ENCODE measurements at regions not wholly inside any gene's neighbourhood (a gene's known extent, or its start where the extent isn't known, plus 50 kb on each side); places are given as distances from the start of the nearest gene placed in this dataset.
"Not testable (repeated sequence)": the region's sequence is repeated elsewhere in the genome, so short reads cannot be mapped to it uniquely, and the experiment has no call there.

- intact Hi-C loops (cut with DNase I) = no loop called here
- Histone ChIP-seq H3K27me3 (no peaks in the 10 kb centered on the region), H3K9me3 (no peaks in the 10 kb centered on the region), H3K27ac (no peak overlapping the region), H3K36me3 (no peaks in the 10 kb centered on the region), H3K4me3 (no peak overlapping the region), H3K4me1 (no peaks in the 10 kb centered on the region)
- DNase-seq (no peak), ATAC-seq (no peak)
- TF ChIP-seq CTCF (IDR thresholded peaks at IDR 0.05) = no peak
- TF ChIP-seq POLR2A (IDR thresholded peaks at IDR 0.05) = no peak
- WGBS (ENCODE audit: insufficient coverage, low coverage, low lambda C conversion rate, missing lambda C conversion rate) = 47% methylated on average over 2 of the region's 2 CpGs
These were observed 463.8 kb upstream of the GCFC2 start for GRCh38 chr2:76174505-76174904.

DNA sequence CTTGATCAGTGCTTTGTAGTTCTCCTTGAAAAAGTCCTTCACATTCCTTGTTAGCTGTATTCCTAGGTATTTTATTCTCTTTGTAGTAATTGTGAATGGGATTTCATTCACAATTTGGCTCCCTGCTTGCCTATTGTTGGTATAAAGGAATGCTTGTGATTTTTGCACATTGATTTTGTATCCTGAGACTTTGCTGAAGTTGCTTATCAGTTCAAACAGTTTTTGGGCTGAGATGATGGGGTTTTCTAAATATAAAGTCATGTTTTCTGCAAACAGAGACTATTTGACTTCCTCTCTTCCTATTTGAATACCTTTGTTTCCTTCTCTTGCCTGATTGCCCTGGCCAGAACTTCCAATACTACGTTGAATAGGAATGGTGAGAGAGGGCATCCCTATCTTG lies 462.5 kb upstream of the GCFC2 start:
- H3K4me1 ChIP-seq; H3K27me3 ChIP-seq; H3K9me3 ChIP-seq; H3K27ac ChIP-seq; DNase-seq; intact Hi-C loops (cut with DNase I); H3K36me3 ChIP-seq; H3K4me3 ChIP-seq; ATAC-seq: not testable (repeated sequence)
- WGBS (ENCODE audit: insufficient coverage, low coverage, low lambda C conversion rate, missing lambda C conversion rate) = 0% methylated on average over 1 of the region's 1 CpG

DNA sequence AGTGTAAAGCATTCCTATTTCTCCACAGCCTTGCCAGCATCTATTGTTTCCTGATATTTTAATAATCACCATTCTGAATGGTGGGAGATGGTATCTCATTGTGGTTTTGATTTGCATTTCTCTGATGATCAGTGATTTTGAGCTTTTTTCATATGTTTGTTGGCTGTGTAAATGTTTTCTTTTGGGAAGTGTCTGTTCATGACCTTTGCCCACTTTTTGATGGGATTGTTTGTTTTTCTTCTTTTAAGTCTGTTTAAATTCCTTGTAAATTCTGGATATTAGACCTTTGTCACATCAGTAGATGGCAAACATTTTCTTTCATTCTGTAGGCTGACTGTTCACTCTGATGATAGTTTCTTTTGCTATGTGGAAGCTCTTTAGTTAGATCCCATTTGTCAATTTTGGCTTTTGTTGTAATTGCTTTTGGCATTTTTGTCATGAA lies 461.5 kb upstream of the GCFC2 start:
- H3K4me3 ChIP-seq; H3K27ac ChIP-seq; H3K36me3 ChIP-seq; H3K9me3 ChIP-seq; H3K27me3 ChIP-seq; ATAC-seq; intact Hi-C loops (cut with DNase I); H3K4me1 ChIP-seq; DNase-seq: not testable (repeated sequence)

GRCh38 chr2:76170856-76171255 lies 460.1 kb upstream of the GCFC2 start:
- no peak overlapping the region for H3K27ac ChIP-seq
- ATAC-seq (no peak), DNase-seq (no peak)
- no peaks in the 10 kb centered on the region for H3K27me3 ChIP-seq
- no peaks in the 10 kb centered on the region for H3K36me3 ChIP-seq
- no peak overlapping the region for H3K4me3 ChIP-seq
- no peaks in the 10 kb centered on the region for H3K9me3 ChIP-seq
- WGBS (ENCODE audit: insufficient coverage, low coverage, low lambda C conversion rate, missing lambda C conversion rate) = 41% methylated on average over 2 of the region's 2 CpGs
- TF ChIP-seq POLR2A (IDR thresholded peaks at IDR 0.05) = no peak
- TF ChIP-seq CTCF (IDR thresholded peaks at IDR 0.05) = no peak
- H3K4me1 ChIP-seq = no peaks in the 10 kb centered on the region
- intact Hi-C loops (cut with DNase I) = no loop called here

DNA sequence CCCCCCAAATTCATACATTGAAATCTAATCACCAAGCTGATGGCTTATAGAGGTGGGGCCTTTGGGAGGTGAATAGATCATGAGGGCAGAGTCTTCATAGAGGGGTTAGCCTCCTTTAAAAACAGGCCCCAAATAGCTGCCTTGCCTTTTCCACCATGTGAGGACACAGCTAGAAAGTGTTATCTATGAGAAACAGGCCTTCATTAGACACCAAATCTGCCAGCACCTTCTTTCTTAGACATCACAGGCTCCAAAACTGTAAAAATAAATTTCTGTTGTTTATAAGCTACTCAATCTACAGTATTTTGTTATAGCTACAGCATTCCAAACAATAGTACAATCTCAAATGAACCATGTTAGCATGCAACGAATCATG lies 459.3 kb upstream of the GCFC2 start:
- Histone ChIP-seq H3K4me3 (no peak overlapping the region), H3K36me3 (no peaks in the 10 kb centered on the region), H3K4me1 (no peaks in the 10 kb centered on the region), H3K27me3 (no peaks in the 10 kb centered on the region), H3K27ac (no peak overlapping the region), H3K9me3 (no peaks in the 10 kb centered on the region)
- intact Hi-C loops (cut with DNase I) = no loop called here
- 67% methylated on average over 1 of the region's 1 CpG for WGBS (ENCODE audit: insufficient coverage, low coverage, low lambda C conversion rate, missing lambda C conversion rate)
- ATAC-seq (no peak), DNase-seq (no peak)
- TF ChIP-seq POLR2A (IDR thresholded peaks at IDR 0.05) (no peak), CTCF (IDR thresholded peaks at IDR 0.05) (no peak)

DNA sequence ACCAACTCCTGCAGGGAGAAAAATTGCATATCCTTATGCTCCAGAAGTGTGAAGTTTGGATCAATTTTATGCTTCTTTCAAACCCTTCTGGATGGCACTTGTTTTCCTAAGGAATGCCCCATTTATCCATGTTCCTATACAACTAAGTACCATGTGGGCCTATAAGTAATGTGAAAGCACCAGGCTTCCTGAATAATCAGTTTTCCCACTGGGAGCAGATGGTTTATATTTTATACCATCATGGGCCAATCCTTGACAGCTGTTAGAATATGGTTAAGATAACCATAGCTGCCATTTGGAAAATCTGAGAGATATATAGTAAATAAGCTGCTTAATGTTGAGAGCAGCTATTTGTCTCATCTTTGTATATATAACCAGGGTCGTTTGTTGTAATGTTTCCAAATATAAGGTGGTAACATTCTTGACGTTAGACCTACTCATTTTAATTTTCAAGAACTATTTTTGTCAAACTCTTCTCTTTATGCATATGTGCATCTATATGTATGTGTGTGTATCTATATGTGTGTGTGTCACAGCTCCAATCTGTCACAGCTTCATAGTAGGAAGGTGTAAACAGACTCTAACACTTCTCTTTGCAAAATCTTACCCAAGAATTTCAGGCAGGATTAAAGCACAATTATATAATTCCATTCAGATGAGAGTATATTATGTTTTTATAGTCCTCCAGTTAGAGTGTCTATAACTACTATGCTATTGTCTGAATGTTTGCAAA lies 458.7 kb upstream of the GCFC2 start:
- no peaks in the 10 kb centered on the region for H3K4me1 ChIP-seq
- 19% methylated on average over 2 of the region's 2 CpGs for WGBS (ENCODE audit: insufficient coverage, low coverage, low lambda C conversion rate, missing lambda C conversion rate)
- ATAC-seq (no peak), DNase-seq (no peak)
- H3K4me3 ChIP-seq = no peak overlapping the region
- H3K27ac ChIP-seq = no peak overlapping the region
- TF ChIP-seq POLR2A (IDR thresholded peaks at IDR 0.05) (no peak), CTCF (IDR thresholded peaks at IDR 0.05) (no peak)
- H3K36me3 ChIP-seq = no peaks in the 10 kb centered on the region
- no peaks in the 10 kb centered on the region for H3K27me3 ChIP-seq
- intact Hi-C loops (cut with DNase I) = no loop called here
- no peaks in the 10 kb centered on the region for H3K9me3 ChIP-seq

Measured in right lobe of liver (tissue), 6 donors.